Parathyroid adenoma (tissue), 2 donors: ENCODE measurements at regions not wholly inside any gene's neighbourhood (a gene's known extent, or its start where the extent isn't known, plus 50 kb on each side); places are given as distances from the start of the nearest gene placed in this dataset.

Experiments
- H2AFZ ChIP-seq: fragments of 300-600 bp; sonication (generic); one replicate; pipeline ENCODE4 v1.7.0; 2017; ENCODE audit warnings: antibody characterized with exemption, mild to moderate bottlenecking
- H3K27ac ChIP-seq: fragments of 300-600 bp; sonication (generic); one replicate; pipeline ENCODE4 v1.7.0; 2017
- H3K27me3 ChIP-seq: fragments of 300-600 bp; sonication (generic); one replicate; pipeline ENCODE4 v1.7.0; 2017; ENCODE audit warnings: low read length; ENCODE audit not compliant: control insufficient read depth, insufficient read depth
- H3K36me3 ChIP-seq: fragments of 300-600 bp; sonication (generic); one replicate; pipeline ENCODE4 v1.7.0; 2017; ENCODE audit warnings: low read length; ENCODE audit not compliant: control insufficient read depth, insufficient read depth
- H3K4me1 ChIP-seq: fragments of 300-600 bp; sonication (generic); one replicate; pipeline ENCODE4 v1.7.0; 2017; ENCODE audit warnings: control low read depth
- H3K4me2 ChIP-seq: fragments of 300-600 bp; sonication (generic); one replicate; pipeline ENCODE4 v1.7.0; 2017; ENCODE audit warnings: low read length
- H3K4me3 ChIP-seq: fragments of 300-600 bp; sonication (generic); one replicate; pipeline ENCODE4 v1.7.0; 2017; ENCODE audit warnings: low read depth, low read length
- H3K79me2 ChIP-seq: fragments of 300-600 bp; sonication (generic); one replicate; pipeline ENCODE4 v1.7.0; 2017; ENCODE audit warnings: control low read depth
- H3K9ac ChIP-seq: fragments of 300-600 bp; sonication (generic); one replicate; pipeline ENCODE4 v1.7.0; 2017; ENCODE audit warnings: mild to moderate bottlenecking
- H3K9me3 ChIP-seq: fragments of 300-600 bp; sonication (generic); one replicate; pipeline ENCODE4 v1.7.0; 2017; ENCODE audit warnings: low read length; ENCODE audit not compliant: control insufficient read depth
- TF ChIP-seq, protein P1 (sequence below): fragments of 300-600 bp; sonication (generic); IDR thresholded peaks from one replicate; pipeline ENCODE4 v1.7.0; 2017; ENCODE audit warnings: antibody characterized with exemption, mild to moderate bottlenecking
- donor health status: primary hyperparathyroidism.

DNA sequence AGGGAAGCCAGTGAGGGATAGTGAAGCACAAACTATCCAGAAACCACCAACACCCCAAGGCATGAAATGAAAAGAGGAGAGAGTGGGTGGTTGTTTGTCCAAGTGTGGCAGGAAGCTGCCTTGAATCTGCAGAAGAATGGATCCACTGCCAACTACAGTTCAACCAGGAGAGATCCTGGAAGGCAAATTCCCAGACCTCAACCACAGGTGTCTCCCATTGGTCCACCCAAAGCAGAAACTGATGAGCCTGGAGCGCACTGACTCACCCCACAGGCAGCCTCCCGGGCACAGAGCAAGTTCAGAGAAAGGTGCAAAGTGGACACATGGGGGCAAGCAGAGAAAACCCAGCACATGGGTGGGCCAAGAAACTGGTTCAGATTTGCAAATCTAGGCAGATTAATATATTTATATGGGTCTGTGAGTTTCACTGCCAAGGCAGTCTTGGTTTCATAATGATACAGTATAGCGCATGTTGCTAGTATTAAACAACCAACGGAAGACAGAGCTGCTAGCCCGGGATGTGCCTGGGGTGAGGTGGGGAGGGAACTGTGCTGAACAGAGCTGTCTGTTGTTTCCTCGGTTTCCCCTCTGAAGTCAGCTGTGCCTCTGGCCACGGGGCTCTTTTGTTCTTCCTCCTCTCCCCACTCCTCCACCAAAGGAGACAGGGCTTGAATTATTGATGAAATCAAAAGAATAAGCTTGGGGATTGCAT, 416.2 kb upstream of the CCDC196 start:
- Histone ChIP-seq H3K4me2 (no peak overlapping the region), H3K36me3 (no peaks in the 10 kb centered on the region), H3K4me1 (no peaks in the 10 kb centered on the region), H3K79me2 (no peaks in the 10 kb centered on the region), H3K4me3 (no peak overlapping the region), H3K27me3 (no peaks in the 10 kb centered on the region), H3K9ac (no peak overlapping the region), H3K9me3 (no peaks in the 10 kb centered on the region), H2AFZ (no peak overlapping the region), H3K27ac (no peak overlapping the region)
- TF ChIP-seq, protein P1, sequence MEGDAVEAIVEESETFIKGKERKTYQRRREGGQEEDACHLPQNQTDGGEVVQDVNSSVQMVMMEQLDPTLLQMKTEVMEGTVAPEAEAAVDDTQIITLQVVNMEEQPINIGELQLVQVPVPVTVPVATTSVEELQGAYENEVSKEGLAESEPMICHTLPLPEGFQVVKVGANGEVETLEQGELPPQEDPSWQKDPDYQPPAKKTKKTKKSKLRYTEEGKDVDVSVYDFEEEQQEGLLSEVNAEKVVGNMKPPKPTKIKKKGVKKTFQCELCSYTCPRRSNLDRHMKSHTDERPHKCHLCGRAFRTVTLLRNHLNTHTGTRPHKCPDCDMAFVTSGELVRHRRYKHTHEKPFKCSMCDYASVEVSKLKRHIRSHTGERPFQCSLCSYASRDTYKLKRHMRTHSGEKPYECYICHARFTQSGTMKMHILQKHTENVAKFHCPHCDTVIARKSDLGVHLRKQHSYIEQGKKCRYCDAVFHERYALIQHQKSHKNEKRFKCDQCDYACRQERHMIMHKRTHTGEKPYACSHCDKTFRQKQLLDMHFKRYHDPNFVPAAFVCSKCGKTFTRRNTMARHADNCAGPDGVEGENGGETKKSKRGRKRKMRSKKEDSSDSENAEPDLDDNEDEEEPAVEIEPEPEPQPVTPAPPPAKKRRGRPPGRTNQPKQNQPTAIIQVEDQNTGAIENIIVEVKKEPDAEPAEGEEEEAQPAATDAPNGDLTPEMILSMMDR, result no peak

DNA sequence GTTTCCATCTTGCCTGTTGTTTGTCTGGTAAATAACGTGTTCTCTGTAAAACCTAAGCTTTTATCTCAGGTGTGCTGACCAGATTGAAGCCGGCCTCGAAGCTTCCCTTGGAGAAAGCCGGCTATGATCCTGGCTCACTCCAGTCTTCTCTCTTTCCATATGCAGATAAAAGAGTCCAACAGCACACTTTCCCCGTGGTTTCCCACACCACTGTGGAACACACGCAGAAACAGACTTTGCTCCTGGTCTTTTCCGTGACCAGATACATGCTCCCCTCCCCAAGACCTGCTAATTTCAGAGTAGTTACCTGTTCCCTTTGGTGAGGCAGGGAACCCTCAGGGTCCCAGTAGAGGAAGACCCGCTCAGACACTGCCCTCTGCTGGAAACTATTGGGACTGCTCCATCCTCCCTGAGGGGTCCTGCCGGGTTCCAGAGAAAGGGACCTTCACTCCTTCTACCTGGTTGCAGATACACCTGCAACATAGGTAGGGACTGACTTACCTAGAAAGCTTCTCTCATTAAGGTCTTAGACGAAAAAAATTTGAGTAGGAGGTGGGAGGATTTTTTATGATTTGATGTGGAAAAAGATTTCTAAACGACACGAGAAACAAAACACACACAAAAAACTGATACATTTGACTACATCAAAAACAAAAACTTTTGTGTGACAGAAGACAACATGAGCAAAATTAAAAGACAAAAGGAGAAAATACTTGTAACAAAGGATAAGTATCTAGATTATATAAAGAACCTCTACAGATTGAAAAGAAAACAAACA, 415.4 kb upstream of the CCDC196 start:
- Histone ChIP-seq H3K27ac (no peak overlapping the region), H3K36me3 (no peaks in the 10 kb centered on the region), H3K4me1 (no peaks in the 10 kb centered on the region), H3K9me3 (no peaks in the 10 kb centered on the region), H3K4me2 (no peak overlapping the region), H3K9ac (no peak overlapping the region), H3K27me3 (no peaks in the 10 kb centered on the region), H3K4me3 (no peak overlapping the region), H2AFZ (no peak overlapping the region), H3K79me2 (no peaks in the 10 kb centered on the region)
- TF ChIP-seq, protein P1, result peak; percentile 46

DNA sequence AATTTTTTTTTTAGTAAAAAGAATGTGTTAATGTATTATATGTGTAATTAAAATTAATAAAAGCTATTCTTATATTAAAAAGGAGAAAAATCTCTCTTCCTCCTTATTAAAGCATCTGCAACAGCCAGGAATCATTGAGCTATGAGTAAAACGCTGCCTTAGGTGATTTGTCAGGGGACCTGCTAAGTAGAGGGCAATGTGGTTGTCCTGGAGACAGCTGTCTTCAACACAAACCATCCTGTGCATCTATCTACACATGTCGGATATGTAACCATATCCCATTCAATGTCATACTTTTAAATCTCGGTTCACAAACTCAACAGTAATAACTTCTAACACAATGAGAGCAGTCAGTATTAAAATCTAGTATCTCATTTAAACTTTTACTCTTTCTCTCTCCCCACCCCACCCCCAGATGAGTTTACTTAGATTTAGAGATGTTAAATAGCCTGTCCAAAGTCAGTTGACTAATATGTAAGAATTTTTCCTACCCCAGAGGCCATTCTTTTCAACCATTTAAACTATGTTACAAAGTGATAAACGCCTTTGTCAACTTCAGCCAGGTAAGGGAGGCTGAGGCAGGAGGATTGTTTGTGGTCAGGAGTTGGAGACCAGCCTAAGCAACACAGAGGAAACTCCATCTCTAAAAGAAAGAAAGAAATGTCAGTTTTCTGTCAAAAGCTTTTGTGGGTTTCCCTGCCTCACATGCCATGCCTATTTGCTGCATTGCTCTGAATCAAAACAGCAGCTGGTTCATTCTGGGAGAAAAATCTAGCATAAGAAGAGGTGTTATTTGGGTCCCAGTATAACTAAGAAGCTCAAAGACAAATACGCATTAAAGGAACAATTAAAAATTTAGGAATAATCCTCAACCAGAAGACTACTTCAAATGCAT, 413.7 kb upstream of the CCDC196 start:
- no peaks in the 10 kb centered on the region for H3K36me3 ChIP-seq

DNA sequence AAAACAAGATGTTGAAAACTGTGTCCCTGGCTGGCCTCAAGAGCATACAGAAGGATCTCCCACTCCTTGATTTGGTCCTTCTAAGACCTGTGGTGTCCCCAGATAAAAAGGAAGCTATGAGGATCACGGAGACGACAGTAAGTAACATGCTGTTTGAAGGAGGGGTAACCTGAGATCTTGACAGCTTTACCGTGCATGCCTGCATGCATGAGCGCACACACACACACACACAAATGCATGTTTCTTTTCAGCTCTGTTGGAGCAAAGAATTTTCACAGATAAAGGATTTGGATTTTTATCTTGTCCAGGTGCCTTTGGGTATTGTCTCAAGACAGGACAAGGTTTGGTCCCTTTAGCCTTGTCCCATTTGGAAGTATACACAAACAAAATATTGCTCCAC, 411.6 kb upstream of the CCDC196 start:
- H3K79me2 ChIP-seq, result no peaks in the 10 kb centered on the region
- H3K9ac ChIP-seq, result no peak overlapping the region
- TF ChIP-seq, protein P1, result no peak
- H3K36me3 ChIP-seq, result no peaks in the 10 kb centered on the region
- no peaks in the 10 kb centered on the region for H3K27me3 ChIP-seq
- H3K4me2 ChIP-seq, result peak overlapping the region; percentile 19
- no peak overlapping the region for H3K4me3 ChIP-seq
- H3K9me3 ChIP-seq, result no peaks in the 10 kb centered on the region
- no peak overlapping the region for H3K27ac ChIP-seq
- H2AFZ ChIP-seq, result no peak overlapping the region
- no peaks in the 10 kb centered on the region for H3K4me1 ChIP-seq

More for the DNA sequence above, 413.7 kb upstream of the CCDC196 start:
- H3K9ac ChIP-seq, result no peak overlapping the region
- no peaks in the 10 kb centered on the region for H3K9me3 ChIP-seq
- H3K27ac ChIP-seq, result no peak overlapping the region
- H3K4me3 ChIP-seq, result no peak overlapping the region
- H3K4me1 ChIP-seq, result no peaks in the 10 kb centered on the region
- H3K79me2 ChIP-seq, result no peaks in the 10 kb centered on the region
- H3K4me2 ChIP-seq, result no peak overlapping the region
- no peaks in the 10 kb centered on the region for H3K27me3 ChIP-seq
- TF ChIP-seq, protein P1, result no peak
- H2AFZ ChIP-seq, result no peak overlapping the region
